ENCODE measurements at regions not wholly inside any gene's neighbourhood (a gene's known extent, or its start where the extent isn't known, plus 50 kb on each side); places are given as distances from the start of the nearest gene placed in this dataset.

DNA sequence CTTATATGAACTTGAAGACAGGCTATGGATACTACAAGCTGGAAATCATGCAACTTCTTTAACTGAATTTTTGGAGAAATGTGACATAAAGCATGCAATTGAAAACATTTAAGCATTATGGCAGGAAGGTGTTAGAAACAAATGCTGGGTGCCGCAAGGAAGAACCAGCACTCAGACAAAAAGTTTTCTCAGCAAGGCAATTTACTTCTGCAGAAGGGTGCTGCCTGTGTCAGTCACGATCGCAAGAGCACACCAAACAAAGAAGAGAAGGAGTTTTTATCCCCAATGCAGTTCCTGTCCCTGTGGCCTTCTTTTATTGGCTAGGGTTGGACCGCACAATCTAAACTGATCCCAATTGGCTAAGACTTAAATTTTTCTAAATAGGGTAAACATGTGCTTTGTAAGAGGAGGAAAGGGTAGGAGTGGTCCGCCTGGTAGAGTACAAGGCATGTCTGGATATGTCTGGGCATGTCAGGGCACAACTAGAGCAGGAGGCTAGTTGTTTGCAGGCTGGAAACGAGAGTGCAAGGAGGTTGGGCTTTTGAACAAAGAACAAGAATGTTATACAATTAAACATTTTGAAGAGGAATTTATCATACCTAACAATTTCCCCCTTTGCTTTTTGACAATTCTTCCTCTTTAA is 109.6 kb upstream of the FAM3C start:
- TF ChIP-seq POLR2AphosphoS5 (IDR thresholded peaks at IDR 0.05) (no peak), POLR2A (IDR thresholded peaks at IDR 0.05; ENCODE audit: low read depth) (no peak)
- TF ChIP-seq, protein P1, sequence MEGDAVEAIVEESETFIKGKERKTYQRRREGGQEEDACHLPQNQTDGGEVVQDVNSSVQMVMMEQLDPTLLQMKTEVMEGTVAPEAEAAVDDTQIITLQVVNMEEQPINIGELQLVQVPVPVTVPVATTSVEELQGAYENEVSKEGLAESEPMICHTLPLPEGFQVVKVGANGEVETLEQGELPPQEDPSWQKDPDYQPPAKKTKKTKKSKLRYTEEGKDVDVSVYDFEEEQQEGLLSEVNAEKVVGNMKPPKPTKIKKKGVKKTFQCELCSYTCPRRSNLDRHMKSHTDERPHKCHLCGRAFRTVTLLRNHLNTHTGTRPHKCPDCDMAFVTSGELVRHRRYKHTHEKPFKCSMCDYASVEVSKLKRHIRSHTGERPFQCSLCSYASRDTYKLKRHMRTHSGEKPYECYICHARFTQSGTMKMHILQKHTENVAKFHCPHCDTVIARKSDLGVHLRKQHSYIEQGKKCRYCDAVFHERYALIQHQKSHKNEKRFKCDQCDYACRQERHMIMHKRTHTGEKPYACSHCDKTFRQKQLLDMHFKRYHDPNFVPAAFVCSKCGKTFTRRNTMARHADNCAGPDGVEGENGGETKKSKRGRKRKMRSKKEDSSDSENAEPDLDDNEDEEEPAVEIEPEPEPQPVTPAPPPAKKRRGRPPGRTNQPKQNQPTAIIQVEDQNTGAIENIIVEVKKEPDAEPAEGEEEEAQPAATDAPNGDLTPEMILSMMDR (IDR thresholded peaks at IDR 0.05): no peak

Measured in esophagus muscularis mucosa (tissue), 3 donors.